Esophagus squamous epithelium (tissue), 4 donors: ENCODE measurements at regions not wholly inside any gene's neighbourhood (a gene's known extent, or its start where the extent isn't known, plus 50 kb on each side); places are given as distances from the start of the nearest gene placed in this dataset.

Experiments
- POLR2A ChIP-seq, 4 donors: fragments of 450-650 bp; IDR thresholded peaks; one replicate each; pipeline ENCODE4 v1.6.1; 2017; ENCODE audit warnings: antibody characterized with exemption in 4 of 4, mild to moderate bottlenecking in 4 of 4, moderate library complexity in 3 of 4
- TF ChIP-seq, protein P1 (sequence below), 6 experiments: fragments of 450-650 bp in 4 of 6; fragments of 200-600 bp in 2 of 6; sonication (generic) in 2 of 6; IDR thresholded peaks; one replicate each; pipeline ENCODE4 v1.5.1; 2016 to 2019; ENCODE audit warnings: antibody characterized with exemption in 6 of 6, mild to moderate bottlenecking in 4 of 6, moderate library complexity in 4 of 6

DNA sequence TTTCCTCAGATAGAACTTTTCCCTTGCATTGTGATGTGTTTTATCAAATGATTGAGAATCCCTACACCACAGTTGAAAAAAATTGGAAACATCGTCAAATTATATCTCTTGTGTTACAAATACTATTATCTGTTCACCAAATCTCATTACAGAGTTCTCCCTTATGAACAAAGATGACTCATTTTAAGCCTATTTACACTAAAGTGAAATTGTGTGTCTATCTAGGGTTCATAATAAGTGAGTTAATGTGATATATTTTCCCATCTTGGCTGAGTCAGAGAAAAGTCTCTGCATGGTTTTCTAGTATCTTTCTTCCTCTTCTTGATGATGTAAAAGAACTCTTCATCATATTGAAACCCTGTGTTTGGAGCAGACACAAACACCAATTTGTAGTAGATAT lies 1263.3 kb upstream of the EYS start:
- TF ChIP-seq, protein P1, sequence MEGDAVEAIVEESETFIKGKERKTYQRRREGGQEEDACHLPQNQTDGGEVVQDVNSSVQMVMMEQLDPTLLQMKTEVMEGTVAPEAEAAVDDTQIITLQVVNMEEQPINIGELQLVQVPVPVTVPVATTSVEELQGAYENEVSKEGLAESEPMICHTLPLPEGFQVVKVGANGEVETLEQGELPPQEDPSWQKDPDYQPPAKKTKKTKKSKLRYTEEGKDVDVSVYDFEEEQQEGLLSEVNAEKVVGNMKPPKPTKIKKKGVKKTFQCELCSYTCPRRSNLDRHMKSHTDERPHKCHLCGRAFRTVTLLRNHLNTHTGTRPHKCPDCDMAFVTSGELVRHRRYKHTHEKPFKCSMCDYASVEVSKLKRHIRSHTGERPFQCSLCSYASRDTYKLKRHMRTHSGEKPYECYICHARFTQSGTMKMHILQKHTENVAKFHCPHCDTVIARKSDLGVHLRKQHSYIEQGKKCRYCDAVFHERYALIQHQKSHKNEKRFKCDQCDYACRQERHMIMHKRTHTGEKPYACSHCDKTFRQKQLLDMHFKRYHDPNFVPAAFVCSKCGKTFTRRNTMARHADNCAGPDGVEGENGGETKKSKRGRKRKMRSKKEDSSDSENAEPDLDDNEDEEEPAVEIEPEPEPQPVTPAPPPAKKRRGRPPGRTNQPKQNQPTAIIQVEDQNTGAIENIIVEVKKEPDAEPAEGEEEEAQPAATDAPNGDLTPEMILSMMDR (IDR thresholded peaks at IDR 0.05), result no peak
- TF ChIP-seq POLR2A (IDR thresholded peaks at IDR 0.05), result no peak
